BE2C (cell line): ENCODE measurements at regions not wholly inside any gene's neighbourhood (a gene's known extent, or its start where the extent isn't known, plus 50 kb on each side); places are given as distances from the start of the nearest gene placed in this dataset.

Experiments
- DNase-seq: peaks from one replicate; pipeline ENCODE4 v3.0.0-alpha.2; 2020
- H3K27me3 ChIP-seq: fragments of 250-450 bp; sonication (Bioruptor Pico); 2 replicates; pipeline ENCODE4 v1.5.1; 2020; ENCODE audit warnings: mild to moderate bottlenecking
- H3K36me3 ChIP-seq: fragments of 250-450 bp; sonication (Bioruptor Pico); 2 replicates; pipeline ENCODE4 v1.5.1; 2020; ENCODE audit warnings: mild to moderate bottlenecking
- H3K4me1 ChIP-seq: fragments of 250-450 bp; sonication (Bioruptor Pico); 2 replicates; pipeline ENCODE4 v1.5.1; 2020
- H3K4me3 ChIP-seq: 2 replicates; pipeline ENCODE4 v1.5.1; 2011; ENCODE audit warnings: low read depth, low read length
- H3K9me3 ChIP-seq: fragments of 250-450 bp; sonication (Bioruptor Pico); 2 replicates; pipeline ENCODE4 v1.5.1; 2020
- TF ChIP-seq, protein P1 (sequence below): IDR thresholded peaks from 2 replicates; pipeline ENCODE4 v1.5.1; 2012; ENCODE audit warnings: mild to moderate bottlenecking, low read depth, low read length

DNA sequence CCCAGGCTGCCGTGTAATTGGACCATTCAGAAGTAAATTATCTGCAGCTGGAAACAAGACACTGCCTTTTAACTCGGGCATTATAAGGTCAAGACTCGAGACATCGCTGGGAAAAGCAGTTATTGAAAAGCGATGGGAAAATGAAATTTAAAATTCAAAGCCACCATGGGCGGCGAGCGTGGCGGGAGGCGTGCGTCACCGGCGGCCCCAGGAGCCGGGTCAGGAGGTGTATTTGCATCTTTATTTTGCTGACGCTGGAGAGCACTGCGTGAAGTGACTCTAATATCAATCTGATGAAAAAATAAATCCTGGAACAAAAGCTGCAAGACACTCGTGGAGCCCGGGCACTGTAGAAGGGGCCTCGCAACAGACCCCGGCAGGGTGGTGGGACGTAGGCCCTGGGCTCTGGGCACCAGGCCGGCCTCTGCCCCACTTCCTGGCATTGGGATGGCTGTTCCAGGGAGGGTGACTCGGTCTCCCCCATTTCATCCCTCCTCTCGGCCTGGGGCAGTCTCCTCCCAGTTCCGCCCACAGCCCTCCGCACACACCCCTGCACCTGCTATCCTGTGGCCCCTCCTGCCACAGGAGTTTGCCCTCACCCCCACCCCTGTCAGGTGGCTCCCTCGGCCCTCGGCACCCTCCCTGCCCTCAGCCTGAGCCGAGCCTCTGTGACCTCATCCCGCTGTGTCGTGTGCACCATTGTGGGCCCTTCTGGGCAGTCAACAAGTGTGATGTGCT lies 196.2 kb downstream of the KIF26A start:
- peaks cover 7% of the 10 kb centered on the region for H3K4me1 ChIP-seq
- DNase-seq: no peak
- H3K36me3 ChIP-seq: no peaks in the 10 kb centered on the region
- H3K4me3 ChIP-seq: no peak overlapping the region
- 0 out of 2 replicates have a peak, but pooled peaks cover 2% of the 10 kb centered on the region for H3K9me3 ChIP-seq
- TF ChIP-seq, protein P1, sequence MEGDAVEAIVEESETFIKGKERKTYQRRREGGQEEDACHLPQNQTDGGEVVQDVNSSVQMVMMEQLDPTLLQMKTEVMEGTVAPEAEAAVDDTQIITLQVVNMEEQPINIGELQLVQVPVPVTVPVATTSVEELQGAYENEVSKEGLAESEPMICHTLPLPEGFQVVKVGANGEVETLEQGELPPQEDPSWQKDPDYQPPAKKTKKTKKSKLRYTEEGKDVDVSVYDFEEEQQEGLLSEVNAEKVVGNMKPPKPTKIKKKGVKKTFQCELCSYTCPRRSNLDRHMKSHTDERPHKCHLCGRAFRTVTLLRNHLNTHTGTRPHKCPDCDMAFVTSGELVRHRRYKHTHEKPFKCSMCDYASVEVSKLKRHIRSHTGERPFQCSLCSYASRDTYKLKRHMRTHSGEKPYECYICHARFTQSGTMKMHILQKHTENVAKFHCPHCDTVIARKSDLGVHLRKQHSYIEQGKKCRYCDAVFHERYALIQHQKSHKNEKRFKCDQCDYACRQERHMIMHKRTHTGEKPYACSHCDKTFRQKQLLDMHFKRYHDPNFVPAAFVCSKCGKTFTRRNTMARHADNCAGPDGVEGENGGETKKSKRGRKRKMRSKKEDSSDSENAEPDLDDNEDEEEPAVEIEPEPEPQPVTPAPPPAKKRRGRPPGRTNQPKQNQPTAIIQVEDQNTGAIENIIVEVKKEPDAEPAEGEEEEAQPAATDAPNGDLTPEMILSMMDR: no peak
- H3K27me3 ChIP-seq: no peaks in the 10 kb centered on the region

DNA sequence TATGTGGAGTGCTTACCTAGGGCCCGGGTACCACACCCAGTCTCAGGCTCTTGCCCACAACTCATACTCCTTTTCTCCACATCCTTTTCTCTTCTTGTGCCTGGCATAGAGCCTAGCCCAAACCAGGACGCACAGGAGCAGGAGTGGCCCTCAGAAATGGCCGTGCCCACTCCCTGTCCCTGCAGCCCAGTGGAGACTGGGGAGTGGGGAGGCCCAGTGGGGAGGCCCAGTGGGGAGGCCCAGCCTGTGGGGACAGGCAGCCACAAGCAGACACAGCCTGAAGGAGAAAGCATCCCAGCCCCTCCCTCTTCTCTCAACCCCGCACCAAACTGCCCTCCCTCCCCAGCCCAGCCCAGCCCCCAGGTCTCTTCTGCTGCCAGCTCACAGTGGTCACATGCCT lies 196.8 kb downstream of the KIF26A start:
- peaks cover 7% of the 10 kb centered on the region for H3K4me1 ChIP-seq
- no peaks in the 10 kb centered on the region for H3K36me3 ChIP-seq
- no peak overlapping the region for H3K4me3 ChIP-seq
- TF ChIP-seq, protein P1: no peak
- H3K9me3 ChIP-seq: 0 out of 2 replicates have a peak, but pooled peaks cover 2% of the 10 kb centered on the region
- no peaks in the 10 kb centered on the region for H3K27me3 ChIP-seq
- no peak for DNase-seq

DNA sequence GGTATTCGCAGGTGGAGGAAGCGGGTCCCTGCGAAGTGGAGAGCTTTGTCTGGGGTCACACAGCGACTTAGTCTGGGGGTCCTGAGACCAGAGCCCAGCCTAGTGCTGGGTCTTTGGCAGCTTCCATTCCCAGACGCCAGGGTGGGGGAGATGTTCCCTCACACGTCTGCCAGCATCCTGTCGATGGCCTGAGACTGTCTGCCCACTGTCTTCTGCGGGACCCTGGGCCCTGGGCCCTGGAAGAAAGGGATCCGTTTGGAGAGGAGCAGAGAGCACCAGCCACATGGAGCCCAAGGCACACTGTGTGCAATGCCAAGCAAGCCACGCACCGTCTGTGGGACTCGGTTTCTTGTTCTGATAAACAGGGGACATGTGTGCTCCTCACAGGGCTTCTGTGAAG lies 197.2 kb downstream of the KIF26A start:
- TF ChIP-seq, protein P1: no peak
- no peak overlapping the region for H3K4me3 ChIP-seq
- H3K4me1 ChIP-seq: peaks cover 7% of the 10 kb centered on the region
- no peaks in the 10 kb centered on the region for H3K36me3 ChIP-seq
- no peak for DNase-seq
- H3K9me3 ChIP-seq: 0 out of 2 replicates have a peak, but pooled peaks cover 2% of the 10 kb centered on the region
- no peaks in the 10 kb centered on the region for H3K27me3 ChIP-seq

DNA sequence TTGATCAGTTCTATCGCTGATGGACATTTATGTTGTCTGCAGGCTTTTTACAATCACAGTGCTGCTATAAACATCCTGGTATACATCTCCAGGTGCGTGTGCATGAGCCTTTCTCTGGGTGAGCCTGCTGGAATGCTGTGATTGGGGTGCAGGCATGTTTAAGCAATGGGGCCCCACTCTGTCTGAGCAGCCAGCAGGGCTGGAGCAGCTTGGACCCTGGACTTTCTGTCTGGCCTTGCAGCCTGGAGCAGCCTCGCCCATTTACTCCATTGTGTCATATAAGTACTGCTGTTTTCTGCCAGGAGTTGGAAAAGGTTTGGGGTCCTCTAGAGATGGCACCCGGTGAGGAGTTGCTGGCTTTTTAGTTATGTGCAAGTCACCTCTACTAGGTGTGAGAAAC lies 199.0 kb downstream of the KIF26A start:
- H3K27me3 ChIP-seq: no peaks in the 10 kb centered on the region
- H3K9me3 ChIP-seq: 0 out of 2 replicates have a peak, but pooled peaks cover 2% of the 10 kb centered on the region
- H3K36me3 ChIP-seq: no peaks in the 10 kb centered on the region
- no peak overlapping the region for H3K4me3 ChIP-seq
- no peak for DNase-seq
- peaks cover 9% of the 10 kb centered on the region for H3K4me1 ChIP-seq
- TF ChIP-seq, protein P1: no peak

DNA sequence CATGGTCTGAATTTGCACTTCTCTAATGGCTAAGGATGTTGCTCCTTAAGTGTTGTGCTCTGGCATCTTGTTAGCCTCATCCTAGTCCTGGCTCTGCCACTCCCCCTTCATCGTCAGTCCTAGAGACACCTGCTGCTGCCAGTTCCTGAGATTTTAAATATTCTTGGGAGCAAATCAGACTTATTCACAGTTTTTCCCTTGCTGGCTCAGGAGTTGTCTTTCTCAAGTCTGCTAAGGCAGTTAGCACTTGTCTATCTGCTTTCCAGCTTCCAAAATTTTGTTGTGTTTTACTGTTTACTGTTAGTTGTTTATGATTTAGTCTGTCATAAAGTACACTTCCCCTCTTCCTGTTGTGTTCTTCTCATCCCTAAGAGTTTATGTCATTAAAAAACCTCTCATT lies 201.0 kb downstream of the KIF26A start:
- Histone ChIP-seq H3K27me3 (no peaks in the 10 kb centered on the region), H3K4me3 (no peak overlapping the region), H3K36me3 (no peaks in the 10 kb centered on the region), H3K9me3 (0 out of 2 replicates have a peak, but pooled peaks cover 2% of the 10 kb centered on the region), H3K4me1 (peaks cover 17% of the 10 kb centered on the region)
- DNase-seq: no peak
- TF ChIP-seq, protein P1: no peak

DNA sequence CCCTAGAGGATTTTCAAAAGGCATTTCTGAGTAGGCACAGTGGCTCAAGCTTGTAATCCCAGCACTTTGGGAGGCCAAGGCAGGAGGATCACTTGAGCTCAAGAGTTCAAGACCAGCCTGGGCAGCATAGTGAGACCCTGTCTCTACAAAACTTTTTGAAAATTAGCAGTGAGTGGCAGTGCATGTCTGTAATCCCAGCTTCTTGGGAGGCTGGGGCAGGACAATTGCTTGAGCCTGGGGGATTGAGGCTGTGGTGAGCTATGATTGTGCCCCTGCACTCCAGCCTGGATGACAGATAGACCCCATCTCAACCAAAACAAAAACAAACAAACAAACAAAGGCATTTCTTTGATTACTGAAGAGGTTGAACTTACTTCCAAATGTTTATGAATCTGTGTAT lies 201.4 kb downstream of the KIF26A start:
- no peak overlapping the region for H3K4me3 ChIP-seq
- no peaks in the 10 kb centered on the region for H3K27me3 ChIP-seq
- DNase-seq: no peak
- 0 out of 2 replicates have a peak, but pooled peaks cover 2% of the 10 kb centered on the region for H3K9me3 ChIP-seq
- peaks cover 15% of the 10 kb centered on the region for H3K4me1 ChIP-seq
- H3K36me3 ChIP-seq: no peaks in the 10 kb centered on the region
- TF ChIP-seq, protein P1: no peak
